GM18873 (cell line): ENCODE measurements at regions not wholly inside any gene's neighbourhood (a gene's known extent, or its start where the extent isn't known, plus 50 kb on each side); places are given as distances from the start of the nearest gene placed in this dataset.
A peak's percentile ranks its signal among the peaks of the same experiment; 100 is the strongest.

Experiments
- ATAC-seq: cut with Tn5 transposase; IDR thresholded peaks from one replicate; pipeline ENCODE4 v1.9.1; 2021; ENCODE audit warnings: mild to moderate bottlenecking, moderate library complexity, moderate number of reproducible peaks; ENCODE audit not compliant: unreplicated experiment, low FRiP score

DNA sequence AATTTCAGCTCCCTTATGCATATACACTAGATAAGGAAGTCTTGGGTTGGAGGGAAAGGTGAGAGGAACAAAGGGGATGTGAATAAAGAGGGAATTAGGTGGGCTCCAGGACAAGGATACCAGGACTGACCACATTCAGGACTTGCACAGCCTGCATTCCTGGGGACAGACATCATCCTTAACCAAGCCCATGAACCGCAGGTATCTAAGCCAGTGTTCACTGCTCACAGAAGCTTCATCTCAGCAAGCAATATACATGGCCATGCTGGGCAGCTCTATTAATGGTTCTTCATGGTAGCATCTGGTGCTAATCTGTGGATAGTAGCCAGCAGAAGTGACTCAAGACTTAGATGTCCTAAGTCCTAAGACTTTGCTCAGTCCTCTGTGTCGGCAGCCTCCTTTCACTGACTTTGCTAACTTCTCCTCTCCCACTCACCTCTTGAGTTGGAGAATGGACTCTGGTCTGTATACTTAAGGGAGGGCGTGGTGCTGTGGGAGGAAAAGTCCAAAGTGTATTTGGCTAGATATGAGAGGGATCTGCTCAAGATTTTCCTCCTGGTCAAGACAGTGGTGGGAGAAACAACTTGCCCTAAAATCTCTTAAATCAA is 136.1 kb downstream of the ASCL1 start:
- ATAC-seq: no peak

DNA sequence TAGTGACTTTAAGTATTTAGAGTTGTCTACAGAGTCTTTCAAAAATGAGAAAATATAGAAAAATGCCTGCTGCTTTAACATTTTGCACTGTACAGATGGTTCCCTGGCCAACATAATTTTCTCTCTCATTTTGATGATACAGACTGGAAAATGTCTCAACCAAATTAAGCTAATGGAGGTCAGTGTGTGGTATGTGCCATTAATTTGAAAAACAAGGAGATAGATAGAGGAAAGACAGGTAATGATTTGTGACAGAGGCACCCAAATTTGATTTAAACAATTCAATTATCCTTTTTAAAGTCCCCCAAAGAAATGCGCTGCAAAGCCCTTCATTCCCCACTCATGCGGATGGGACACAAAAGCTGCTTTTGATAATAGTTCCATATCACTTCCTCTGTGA is 140.0 kb downstream of the ASCL1 start:
- ATAC-seq: no peak

DNA sequence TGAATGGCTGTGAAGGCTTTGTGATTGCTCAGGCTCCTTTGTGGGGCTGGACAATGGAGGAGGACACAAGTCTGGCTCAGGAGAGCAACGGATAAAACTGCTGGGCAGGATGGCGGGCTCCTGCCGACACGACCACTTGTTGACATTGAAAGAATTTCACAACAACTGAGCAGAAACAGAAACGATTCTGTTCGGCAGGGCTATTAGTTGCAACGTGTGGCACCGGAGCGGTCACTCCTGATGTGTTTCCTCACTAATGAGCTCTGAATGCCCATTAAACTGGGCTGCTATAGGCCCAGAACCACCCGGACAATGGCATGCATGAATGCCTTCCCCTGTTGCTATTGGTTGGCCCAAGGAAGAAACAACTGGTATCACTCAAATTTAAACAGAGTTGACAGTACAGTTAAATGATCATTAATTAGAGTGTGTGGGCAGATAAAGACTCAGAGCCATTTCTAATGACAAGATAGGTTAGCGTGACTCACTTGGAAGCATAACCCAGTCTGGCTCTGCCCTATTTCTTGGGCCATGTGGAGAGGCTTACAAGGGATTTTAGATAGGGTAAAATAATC is 142.9 kb downstream of the ASCL1 start:
- ATAC-seq: no peak

DNA sequence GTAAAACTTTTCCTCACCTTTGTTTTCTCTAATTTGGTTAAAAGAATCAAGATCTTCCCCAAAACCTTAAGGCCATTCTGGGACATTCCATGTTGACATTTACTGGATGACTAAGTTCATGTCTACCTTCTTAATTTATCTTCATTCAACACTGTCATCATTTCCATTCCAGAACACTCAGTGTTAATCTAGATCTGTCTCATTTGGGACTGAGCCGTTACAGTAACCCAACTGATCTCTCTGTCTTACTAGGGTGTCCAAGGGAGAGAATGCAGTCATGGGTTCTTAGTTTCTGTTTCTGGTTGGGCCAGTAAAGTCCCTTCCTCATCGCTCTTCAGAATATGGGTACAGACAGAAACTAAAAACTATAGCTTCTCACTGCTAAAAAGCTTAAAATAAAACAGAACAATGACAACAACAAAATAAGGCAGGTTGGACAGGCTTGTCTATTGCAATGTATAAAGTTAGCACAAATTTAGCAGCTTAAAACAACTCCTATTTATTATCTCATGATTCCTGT is 144.8 kb downstream of the ASCL1 start:
- ATAC-seq: peak; percentile 67

DNA sequence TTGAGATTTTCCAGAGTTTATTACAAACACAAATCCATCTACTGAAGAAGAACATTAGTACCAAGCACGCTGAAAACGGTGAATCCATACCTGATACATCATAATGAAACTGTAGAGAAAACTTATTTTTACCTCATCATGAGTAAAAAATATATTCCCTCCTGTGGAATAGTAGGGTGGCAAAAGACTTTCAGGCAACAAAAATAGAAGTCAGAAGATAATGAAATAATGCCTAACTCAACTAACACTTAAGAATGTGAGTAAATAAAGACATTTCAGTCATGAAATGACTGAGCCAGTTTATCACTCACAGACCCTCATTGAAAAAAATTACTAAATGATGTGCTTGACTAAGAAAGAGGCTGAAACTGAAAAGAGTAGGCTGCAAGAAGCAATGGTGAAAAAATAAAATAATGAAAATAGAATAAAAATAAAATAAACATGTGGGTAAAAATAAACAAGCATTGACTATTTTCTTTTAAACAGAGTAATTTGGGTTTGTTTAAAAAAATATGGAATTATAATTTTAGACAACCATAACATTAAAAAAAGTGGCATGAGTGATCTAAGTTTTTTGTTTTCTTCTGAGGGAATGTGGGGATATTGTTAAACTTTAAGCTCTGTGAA is 148.6 kb downstream of the ASCL1 start:
- peak; percentile 55 for ATAC-seq

DNA sequence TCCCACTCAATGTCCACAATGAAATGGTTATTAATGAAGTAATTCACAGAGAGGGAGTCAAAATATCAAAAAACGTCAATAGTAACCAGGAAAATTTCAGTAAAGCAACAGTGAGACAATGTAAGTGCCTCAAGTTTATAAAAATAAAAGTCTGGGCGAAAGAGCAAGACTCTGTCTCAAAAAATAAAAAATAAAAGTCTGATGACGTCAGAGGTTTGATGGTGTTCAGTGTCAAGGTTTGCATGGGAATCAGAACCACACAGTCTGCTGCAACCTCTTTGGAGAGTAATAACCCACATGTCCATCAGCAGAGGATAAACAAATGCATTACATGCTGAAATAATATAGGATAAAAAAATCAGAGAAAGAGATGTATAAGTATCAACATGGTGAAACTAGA is 152.4 kb downstream of the ASCL1 start:
- no peak for ATAC-seq

DNA sequence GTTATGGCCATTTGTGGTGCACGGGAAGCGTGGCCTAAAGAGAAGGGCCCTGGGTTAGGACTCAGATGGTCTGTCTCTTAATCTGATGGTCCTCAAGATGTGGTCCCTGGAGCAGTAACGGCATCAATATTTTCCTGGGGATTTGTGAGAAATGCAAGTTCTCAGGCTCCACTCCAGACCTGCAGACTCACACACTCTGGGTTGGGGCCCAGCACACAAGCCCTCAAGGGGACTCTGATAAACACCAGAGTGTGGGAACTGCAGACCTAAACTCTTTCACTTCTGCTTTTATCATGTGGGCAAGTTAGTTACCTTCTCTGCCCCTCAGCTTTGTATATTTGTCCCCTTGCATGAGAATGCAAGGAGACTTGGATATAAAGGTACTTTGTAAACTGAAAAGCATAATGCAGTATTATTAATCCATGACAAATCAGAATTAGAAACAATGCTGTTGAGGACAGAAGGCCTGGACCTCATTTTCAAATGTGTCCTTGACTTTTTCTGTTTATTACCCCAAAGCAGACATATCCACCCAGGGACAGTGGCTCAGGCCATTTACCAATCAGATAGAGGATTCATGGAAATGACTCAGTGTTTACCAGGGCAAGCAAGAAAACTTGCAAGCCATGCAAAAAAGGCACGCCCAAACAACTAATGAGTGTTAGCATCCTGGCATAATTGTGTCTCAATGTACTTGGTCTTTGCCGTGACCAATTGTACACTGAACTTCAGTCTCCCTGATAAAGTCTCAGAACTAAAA is 157.0 kb downstream of the ASCL1 start:
- ATAC-seq: peak; percentile 95

DNA sequence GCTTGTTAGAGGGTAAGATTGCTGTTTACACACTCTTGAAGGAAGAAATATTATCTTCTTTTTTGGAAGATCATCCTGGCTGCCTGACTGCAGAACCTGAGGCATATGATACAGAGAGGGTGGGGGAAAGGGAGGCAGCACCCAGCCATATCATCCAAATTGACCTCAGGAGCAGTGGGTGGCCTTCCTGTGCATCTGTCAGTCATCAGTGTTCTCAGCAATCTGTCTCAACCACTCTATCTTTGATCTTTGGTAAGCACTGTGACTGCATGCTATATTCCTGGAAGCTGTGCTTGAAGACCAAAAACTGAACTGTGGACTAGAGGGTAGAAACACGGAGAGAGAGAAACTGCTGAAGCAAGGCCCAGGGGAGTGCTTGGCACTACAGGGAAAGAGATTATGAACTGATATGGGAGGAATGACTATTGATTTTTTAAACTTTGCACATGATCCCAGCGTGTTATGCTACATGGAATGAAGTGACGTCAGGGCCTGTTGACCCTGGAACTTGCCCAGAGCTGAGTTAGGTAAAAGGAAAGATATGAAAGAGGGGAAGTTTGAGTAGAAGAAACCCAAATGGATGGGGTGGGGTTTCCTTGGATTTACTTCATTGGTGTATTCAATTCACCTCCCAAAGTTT is 171.5 kb downstream of the ASCL1 start:
- ATAC-seq: no peak

DNA sequence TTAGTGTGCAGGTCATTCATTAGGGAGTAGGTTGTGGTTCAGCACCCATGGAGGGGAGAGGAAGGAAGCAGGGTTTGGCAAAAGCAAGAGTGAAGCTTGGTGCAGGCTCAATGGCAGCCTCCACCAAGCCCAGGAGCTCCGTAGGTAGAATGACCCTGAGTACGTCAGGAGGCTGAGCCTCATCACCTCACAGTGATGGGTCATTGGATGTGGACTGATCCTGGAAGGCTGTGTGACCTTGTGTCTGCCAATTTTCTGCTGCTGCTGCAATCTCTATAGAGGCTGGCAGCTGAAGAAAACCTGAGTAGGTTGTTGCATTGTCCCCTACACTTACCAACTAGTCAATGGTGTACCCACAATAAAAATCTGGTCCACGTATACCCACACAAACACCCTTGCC is 173.1 kb downstream of the ASCL1 start:
- no peak for ATAC-seq

DNA sequence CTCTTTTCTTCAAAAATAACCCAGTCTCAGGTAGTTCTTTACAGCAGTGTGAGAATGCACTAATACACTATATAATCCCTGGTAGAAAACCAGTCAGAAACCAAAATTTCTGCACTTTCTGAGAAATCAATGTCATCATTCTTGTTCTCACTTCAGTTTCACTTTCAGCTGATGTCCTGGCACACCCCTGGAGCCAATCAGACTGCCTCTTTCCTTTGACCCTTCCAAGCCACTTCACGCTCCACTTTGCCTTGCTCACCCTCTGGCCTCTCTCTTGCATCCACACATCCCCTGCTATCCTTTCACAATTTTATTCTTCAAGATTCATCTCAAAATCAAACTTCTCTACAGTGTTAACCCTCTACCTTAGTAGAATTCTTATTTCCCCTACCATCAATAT is 181.1 kb downstream of the ASCL1 start:
- ATAC-seq: no peak

DNA sequence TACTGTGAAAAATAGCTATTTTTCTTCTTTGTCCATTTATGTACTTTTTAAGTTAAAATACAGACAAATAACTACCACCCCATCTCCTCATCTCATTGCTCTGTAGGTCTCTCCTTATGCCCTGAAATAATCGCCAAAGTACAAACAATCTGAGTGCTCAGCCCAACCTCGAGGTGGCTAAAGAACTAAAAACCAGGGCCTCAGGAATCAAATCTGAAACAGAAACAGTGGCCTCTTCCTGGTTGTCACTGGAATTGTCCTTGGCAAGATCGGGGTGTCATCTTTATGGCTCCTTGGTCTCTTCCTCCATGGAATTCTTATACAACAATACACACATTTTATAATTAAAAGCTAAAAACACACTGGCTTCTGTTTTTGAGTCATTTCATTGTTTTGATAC is 182.4 kb downstream of the ASCL1 start:
- no peak for ATAC-seq

DNA sequence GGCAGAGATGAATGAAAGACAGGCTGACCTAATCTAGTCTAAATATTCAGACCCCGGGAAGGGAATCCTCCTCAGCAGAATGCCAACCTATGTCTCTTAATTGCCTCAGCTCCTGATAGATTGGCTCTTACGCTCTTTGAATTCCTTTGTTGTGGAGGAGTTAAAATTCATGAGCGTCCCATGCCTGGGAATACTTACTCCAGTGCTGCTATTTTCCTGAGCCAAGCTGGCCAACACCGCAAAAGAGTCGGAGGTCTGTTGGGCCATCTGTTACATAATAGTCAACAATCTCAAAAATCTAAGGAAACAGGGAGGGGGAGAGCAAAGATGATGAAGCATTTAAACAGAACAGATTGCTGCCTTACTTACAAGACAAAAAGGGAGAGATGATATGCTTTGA is 182.8 kb downstream of the ASCL1 start:
- ATAC-seq: no peak

DNA sequence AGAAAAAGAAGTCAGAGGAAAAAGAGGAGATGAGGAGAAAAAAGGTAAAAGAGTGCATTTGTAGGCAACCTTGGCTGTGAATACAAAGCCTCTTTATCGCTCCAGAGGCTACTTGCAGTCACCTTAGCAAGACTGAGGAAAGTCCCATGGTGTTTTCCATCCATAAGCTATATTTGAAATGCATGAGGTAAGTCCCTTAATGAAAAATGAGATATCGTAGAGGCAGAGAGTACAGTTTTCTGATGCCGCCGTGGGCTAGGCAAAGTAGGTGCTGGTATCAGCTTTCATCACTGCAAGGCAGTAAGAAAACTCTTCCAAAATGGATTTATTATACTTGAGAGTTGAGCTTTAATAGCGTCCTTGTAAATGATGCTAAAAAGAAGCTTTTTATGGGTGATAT is 186.8 kb downstream of the ASCL1 start:
- ATAC-seq: no peak

DNA sequence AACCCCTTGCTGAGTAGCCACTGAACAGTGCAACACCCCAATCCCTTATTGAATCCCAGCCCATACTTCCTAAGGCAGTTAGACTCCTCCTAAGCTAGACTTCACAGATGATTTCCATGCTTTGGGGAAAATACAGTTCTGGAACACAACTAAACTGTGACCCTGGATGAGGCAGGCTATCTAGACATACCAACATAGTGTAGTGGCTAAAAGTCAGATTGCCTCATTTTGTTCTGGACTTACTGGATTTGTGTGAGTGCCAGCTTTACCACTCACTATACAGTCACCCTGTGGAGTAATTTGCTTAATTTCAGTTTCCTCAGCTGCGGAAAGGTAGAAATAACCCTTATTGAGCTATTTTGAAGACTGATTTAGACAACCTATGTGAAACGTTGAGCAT is 203.1 kb downstream of the ASCL1 start:
- no peak for ATAC-seq

DNA sequence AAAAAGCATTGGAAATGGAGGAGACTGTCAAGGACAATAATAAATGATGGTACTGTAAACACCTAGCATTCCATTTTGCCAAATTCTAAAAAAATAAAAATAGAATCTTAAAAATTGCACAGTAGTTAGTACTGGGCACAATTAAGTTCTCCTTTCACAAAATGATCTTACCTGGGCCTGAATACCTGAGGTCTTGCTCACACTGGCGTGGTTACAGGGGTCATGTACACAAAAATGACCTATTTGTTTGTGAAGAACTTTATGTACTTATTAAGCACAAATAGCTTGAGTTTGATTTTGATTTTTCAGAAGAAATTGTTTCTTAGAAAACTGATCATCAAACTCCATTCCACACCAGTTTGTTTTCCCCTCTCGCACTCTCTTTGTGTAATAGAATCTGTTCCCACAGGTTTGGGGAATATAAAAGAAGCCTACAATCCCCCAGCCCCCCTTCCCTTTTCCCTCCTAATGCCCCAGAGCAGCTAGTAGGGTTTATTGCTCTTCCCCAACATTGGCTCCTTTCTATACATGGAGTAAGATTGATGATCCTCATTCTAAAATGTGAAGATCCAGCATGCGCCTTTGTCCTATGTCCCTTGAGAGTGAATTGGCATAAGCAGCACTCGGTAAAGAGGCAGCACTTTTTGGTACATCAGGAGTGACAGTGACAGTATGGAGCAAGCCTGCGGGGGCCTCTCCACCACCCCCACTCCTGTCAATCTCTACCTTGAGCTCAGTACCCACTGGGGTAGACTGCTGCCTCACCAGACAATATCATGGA is 204.3 kb downstream of the ASCL1 start:
- ATAC-seq: no peak

DNA sequence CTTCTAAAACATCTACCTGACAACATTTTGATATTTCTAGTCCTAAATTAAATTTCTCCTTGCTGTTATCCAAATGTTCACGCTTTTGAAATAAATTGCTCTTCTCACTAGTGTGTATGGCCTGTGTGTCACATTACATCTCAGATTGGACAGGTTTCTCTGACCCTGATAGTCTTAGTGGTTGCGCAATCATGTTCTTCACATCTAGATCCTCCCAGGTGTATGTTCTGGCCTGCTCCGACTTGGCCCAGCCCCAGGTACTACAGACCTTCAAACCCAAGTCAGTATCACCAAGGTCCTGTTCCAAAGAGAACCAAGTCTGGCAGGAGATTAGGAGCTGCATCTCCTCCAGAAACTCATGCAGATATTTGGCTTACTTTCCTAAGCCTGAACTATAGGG is 209.5 kb downstream of the ASCL1 start:
- ATAC-seq: no peak

DNA sequence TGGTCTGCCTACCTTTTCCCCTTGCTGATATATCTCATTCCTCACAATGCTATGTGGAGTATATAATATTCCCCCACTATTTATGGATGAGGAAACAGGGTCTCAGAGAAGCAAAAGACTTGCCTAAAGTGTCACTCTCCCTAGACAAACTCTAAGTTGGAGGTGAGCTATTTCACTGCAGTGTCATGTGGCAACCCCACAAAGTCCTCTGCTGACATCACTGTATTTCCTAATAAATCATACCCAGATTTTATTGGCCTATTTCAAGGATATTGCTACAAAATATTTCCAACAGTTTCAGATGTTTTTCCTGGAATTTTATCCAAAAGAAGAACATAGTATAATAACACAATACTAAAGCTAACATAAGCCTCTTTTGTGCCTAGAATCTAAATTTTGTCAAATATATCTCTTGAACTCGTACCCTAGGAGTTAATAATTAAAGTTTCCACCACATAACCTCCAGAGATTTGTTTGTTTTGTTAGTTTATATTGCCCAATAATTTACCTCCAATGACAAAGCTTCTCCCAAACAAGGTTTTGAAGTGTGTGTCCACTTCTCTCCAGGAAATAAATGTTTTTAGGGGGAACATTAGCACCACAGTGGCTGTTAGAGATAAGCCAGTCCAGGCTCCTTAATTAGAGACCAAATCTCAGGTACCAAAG is 215.1 kb downstream of the ASCL1 start:
- ATAC-seq: no peak

DNA sequence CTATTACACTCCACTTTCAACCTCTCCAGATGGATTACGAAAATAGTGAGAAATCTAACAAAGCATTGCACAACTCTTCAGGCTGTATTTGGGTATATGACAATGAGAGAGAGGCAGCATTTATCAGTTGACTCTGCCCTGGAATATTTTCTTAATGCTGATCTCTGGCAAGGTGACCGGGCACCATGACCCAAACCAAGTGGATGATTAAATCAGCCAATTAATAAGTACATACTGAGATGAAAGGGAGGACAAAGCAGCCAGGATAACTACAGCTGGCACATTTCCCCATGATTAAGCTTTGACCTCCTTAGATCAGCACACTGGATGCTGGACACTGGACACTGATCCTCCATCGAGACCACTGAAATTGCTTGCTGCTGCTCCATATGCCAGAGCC is 218.2 kb downstream of the ASCL1 start:
- no peak for ATAC-seq

DNA sequence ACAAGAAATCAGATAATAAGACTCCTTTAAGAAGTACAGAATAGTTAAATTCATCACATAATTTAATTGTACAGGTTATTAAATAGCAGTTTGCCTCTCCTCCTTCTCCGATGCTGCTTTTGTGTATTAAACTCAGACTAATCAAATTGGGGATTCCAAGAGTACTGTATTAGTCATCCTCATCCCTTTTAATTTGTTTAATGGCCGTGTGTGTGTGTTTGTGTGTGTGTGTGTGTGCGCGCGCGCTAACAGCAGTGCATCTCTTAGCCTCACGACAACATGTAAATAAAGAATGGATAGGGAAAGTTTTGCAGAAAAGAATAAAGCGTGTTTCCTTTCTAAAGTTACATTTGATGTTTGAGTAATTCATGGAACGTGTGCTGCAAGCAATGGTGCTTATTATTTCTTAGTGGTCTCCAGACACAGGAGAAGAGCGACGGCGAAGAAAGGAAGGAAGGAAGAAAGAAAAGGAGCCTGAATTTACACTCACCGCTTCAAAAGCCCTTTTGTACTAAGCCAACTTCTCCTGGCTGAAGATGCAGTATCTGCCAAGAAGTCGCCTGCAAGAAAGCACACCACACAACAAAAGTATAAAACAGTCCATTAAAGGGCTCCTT is 220.3 kb downstream of the ASCL1 start:
- ATAC-seq: no peak
